GM12878 (cell line): ENCODE measurements at regions not wholly inside any gene's neighbourhood (a gene's known extent, or its start where the extent isn't known, plus 50 kb on each side); places are given as distances from the start of the nearest gene placed in this dataset.

Experiments
- ATAC-seq: fragments of 200-7000 bp; cut with Tn5 transposase; 3 replicates; pipeline ENCODE4 v1.9.1; 2020; ENCODE audit warnings: mild to moderate bottlenecking, moderate library complexity
- BruUV-seq: library from RNA; stranded (reverse); fragments of 400-500 nt; replicated peaks from 2 replicates; lab custom pipeline; 2021; lab: Mats Ljungman, UMichigan
- CTCF ChIA-PET: fragments of 300-600 bp; sonication (Branson Sonifier 250); formaldehyde crosslinking; extraction: SDS; loops from one replicate; lab custom pipeline; 2021; ENCODE audit warnings: inconsistent platforms; lab: Yijun Ruan, JAX
- POLR2A ChIA-PET: fragments of 350-600 bp; formaldehyde crosslinking; extraction: SDS; loops from one replicate; lab custom pipeline; 2021; ENCODE audit warnings: inconsistent platforms; lab: Charles Lee
- RAD21 ChIA-PET: fragments of 300-600 bp; sonication (Branson Sonifier 250); formaldehyde crosslinking; loops from one replicate; lab custom pipeline; 2023; ENCODE audit warnings: antibody characterized with exemption; ENCODE audit not compliant: unreplicated experiment; lab: Charles Lee
- SMC1A ChIA-PET: fragments of 300-600 bp; sonication (Branson Sonifier 250); formaldehyde crosslinking; loops from one replicate; lab custom pipeline; 2023; ENCODE audit not compliant: unreplicated experiment, uncharacterized antibody; lab: Charles Lee
- DNase-seq: peaks from one replicate; pipeline ENCODE4 v3.0.0-alpha.2; 2011; ENCODE audit warnings: low read depth, low spot score
- FAIRE-seq: peaks from 3 replicates; lab custom pipeline; 2011; peaks lifted over from hg19 to GRCh38; lab: Jason Lieb, UNC
- H2AFZ ChIP-seq: 2 replicates; pipeline ENCODE4 v1.6.0; 2011; ENCODE audit warnings: low read depth, low read length, control low read depth; ENCODE audit not compliant: control insufficient read depth
- H3K27ac ChIP-seq: 2 replicates; pipeline ENCODE4 v1.5.1; 2011; ENCODE audit warnings: control low read depth; ENCODE audit not compliant: control insufficient read depth, insufficient read depth
- H3K27me3 ChIP-seq, 2 experiments: replicated peaks in 1 of 2; 2 replicates each; pipeline versions ENCODE4 v1.6.0 to v1.6.1; 2011; ENCODE audit warnings: low read length in 1 of 2; ENCODE audit not compliant: control insufficient read depth in 2 of 2, insufficient read depth in 2 of 2
- H3K36me3 ChIP-seq, 2 experiments: 2 replicates each; pipeline ENCODE4 v1.5.1; 2011; ENCODE audit warnings: low read length in 1 of 2; ENCODE audit not compliant: control insufficient read depth in 2 of 2, insufficient read depth in 2 of 2
- H3K4me1 ChIP-seq: 2 replicates; pipeline ENCODE4 v1.6.1; 2011; ENCODE audit warnings: mild to moderate bottlenecking, low read length, moderate library complexity, mixed read lengths; ENCODE audit not compliant: control insufficient read depth, insufficient read depth
- H3K4me2 ChIP-seq: 2 replicates; pipeline ENCODE4 v1.6.0; 2011; ENCODE audit warnings: control low read depth; ENCODE audit not compliant: control insufficient read depth, insufficient read depth
- H3K4me3 ChIP-seq: fragments of 200-600 bp; sonication (generic); 2 replicates; pipeline ENCODE4 v1.5.1; 2016
- H3K79me2 ChIP-seq: 2 replicates; pipeline ENCODE4 v1.6.0; 2011; ENCODE audit warnings: low read length; ENCODE audit not compliant: control insufficient read depth, insufficient read depth
- H3K9ac ChIP-seq: 2 replicates; pipeline ENCODE4 v1.8.0; 2011; ENCODE audit warnings: low read length, control low read depth, mixed read lengths; ENCODE audit not compliant: control insufficient read depth, insufficient read depth
- H3K9me3 ChIP-seq: replicated peaks from 3 replicates; pipeline ENCODE4 v1.5.1; 2011; ENCODE audit warnings: mild to moderate bottlenecking, low read length; ENCODE audit not compliant: control insufficient read depth, insufficient read depth
- H4K20me1 ChIP-seq: 2 replicates; pipeline ENCODE4 v1.6.0; 2011; ENCODE audit not compliant: control insufficient read depth, insufficient read depth
- CEBPZ ChIP-seq: fragments of 150-350 bp; IDR thresholded peaks from 2 replicates; pipeline ENCODE4 v1.6.1; 2016; ENCODE audit warnings: low read depth, low read length
- CUX1 ChIP-seq: IDR thresholded peaks from 2 replicates; pipeline ENCODE4 v1.6.1; 2012; ENCODE audit warnings: improper control_type of control experiment, low read depth, low read length; ENCODE audit not compliant: insufficient replicate concordance
- HSF1 ChIP-seq: fragments of 150-350 bp; IDR thresholded peaks from 2 replicates; pipeline ENCODE4 v1.6.1; 2014; ENCODE audit warnings: mild to moderate bottlenecking, low read depth, low read length
- IRF4 ChIP-seq: IDR thresholded peaks from 2 replicates; pipeline ENCODE4 v1.6.1; 2011; ENCODE audit warnings: low read depth, low read length
- MAX ChIP-seq: IDR thresholded peaks from 2 replicates; pipeline ENCODE4 v1.6.1; 2012; ENCODE audit warnings: low read depth, low read length, improper control_type of control experiment
- MYC ChIP-seq: IDR thresholded peaks from 2 replicates; pipeline ENCODE4 v1.6.1; 2011; ENCODE audit warnings: mild to moderate bottlenecking, low read length, moderate library complexity, inconsistent platforms; ENCODE audit not compliant: insufficient read depth, insufficient replicate concordance, insufficient read length, severe bottlenecking
- SIN3A ChIP-seq: IDR thresholded peaks from 2 replicates; pipeline ENCODE4 v1.6.1; 2012; ENCODE audit warnings: low read depth, low read length, improper control_type of control experiment
- SKIL ChIP-seq: fragments of 450-650 bp; IDR thresholded peaks from 2 replicates; pipeline ENCODE4 v1.6.1; 2017; ENCODE audit warnings: mild to moderate bottlenecking, low read depth, inconsistent platforms; ENCODE audit not compliant: poor library complexity, severe bottlenecking
- TCF12 ChIP-seq: IDR thresholded peaks from 2 replicates; pipeline ENCODE4 v1.6.1; 2011; ENCODE audit warnings: low read depth, mild to moderate bottlenecking, low read length
- WGBS: methylation state at CpG from one replicate; pipeline ENCODE4 v1.1.6; 2016; ENCODE audit warnings: low lambda C conversion rate; ENCODE audit not compliant: insufficient replicate concordance, insufficient coverage; ENCODE audit errors: missing lambda C conversion rate; 5-methylcytosine and 5-hydroxymethylcytosine counted together
- in situ Hi-C: fragments of 300-500 bp; cut with MboI; formaldehyde crosslinking; loops from 9 replicates; pipeline ENCODE4 v1.14.3; 2018; ENCODE audit warnings: mixed read lengths
- intact Hi-C: fragments of 100-400 bp; cut with micrococcal nuclease; formaldehyde crosslinking; loops from one replicate; pipeline ENCODE4 v1.14.2; 2022; ENCODE audit not compliant: unreplicated experiment

GRCh38 chr5:86894056-86894455, 276.3 kb downstream of the COX7C start (continued):
- TF ChIP-seq CUX1 = no peak
- no peak for TF ChIP-seq HSF1
- TF ChIP-seq MAX = no peak
- TF ChIP-seq IRF4 = no peak
- TF ChIP-seq, all 136 proteins: peak for 0

- POLR2A ChIA-PET = no interaction called here
- Histone ChIP-seq H3K79me2 (no peaks in the 10 kb centered on the region), H3K27me3 (no peaks in the 10 kb centered on the region), H3K4me2 (no peak overlapping the region), H2AFZ (no peak overlapping the region), H3K9me3 (no peaks in the 10 kb centered on the region), H3K4me1 (no peaks in the 10 kb centered on the region), H3K4me3 (no peak overlapping the region), H4K20me1 (no peaks in the 10 kb centered on the region), H3K27ac (no peak overlapping the region), H3K36me3 (no peaks in the 10 kb centered on the region), H3K9ac (no peak overlapping the region)
- BruUV-seq = no TSS peak
- intact Hi-C loops (no loop called here), in situ Hi-C loops (no loop called here)
- WGBS = 63% methylated on average over 1 of the region's 1 CpG
- ATAC-seq = no peak
- CTCF ChIA-PET = no interaction called here
- no peak for DNase-seq
- FAIRE-seq = no peak
- RAD21 ChIA-PET = no interaction called here
- SMC1A ChIA-PET = no interaction called here
- TF ChIP-seq MYC (no peak), SKIL (no peak), TCF12 (no peak), CEBPZ (no peak), SIN3A (no peak)
These were observed 279.2 kb downstream of the COX7C start for GRCh38 chr5:86896916-86897315.
